PC-3 (cell line): ENCODE measurements at regions not wholly inside any gene's neighbourhood (a gene's known extent, or its start where the extent isn't known, plus 50 kb on each side); places are given as distances from the start of the nearest gene placed in this dataset.

Source experiments
- ATAC-seq: fragments of 200-7000 bp; cut with Tn5 transposase; 2 replicates; pipeline ENCODE4 v1.9.1; 2020; ENCODE audit warnings: mild to moderate bottlenecking, moderate library complexity
- BruUV-seq: library from RNA; stranded (reverse); fragments of 400-500 nt; replicated peaks from 2 replicates; lab custom pipeline; 2021; lab: Mats Ljungman, UMichigan
- CTCF ChIA-PET: fragments of 300-600 bp; sonication (Branson Sonifier 250); formaldehyde crosslinking; loops from one replicate; lab custom pipeline; 2022; ENCODE audit warnings: antibody characterized with exemption; lab: Charles Lee
- POLR2A ChIA-PET: fragments of 300-600 bp; sonication (Branson Sonifier 250); formaldehyde crosslinking; loops from one replicate; lab custom pipeline; 2022; ENCODE audit warnings: antibody characterized with exemption; ENCODE audit not compliant: unreplicated experiment; lab: Charles Lee
- DNase-seq: peaks from one replicate; pipeline ENCODE4 v3.0.0-alpha.2; 2015
- H2AFZ ChIP-seq: fragments of 300-600 bp; sonication (generic); 2 replicates; pipeline ENCODE4 v1.6.0; 2016; ENCODE audit warnings: antibody characterized with exemption, low read length
- H3F3A ChIP-seq: fragments of 300-600 bp; sonication (generic); one replicate; pipeline ENCODE4 v1.6.0; 2017; ENCODE audit warnings: antibody characterized with exemption, low read length, control low read depth, mild to moderate bottlenecking; ENCODE audit not compliant: unreplicated experiment
- H3K27ac ChIP-seq: fragments of 300-600 bp; sonication (generic); 2 replicates; pipeline ENCODE4 v1.5.1; 2016; ENCODE audit warnings: mild to moderate bottlenecking, low read length
- H3K27me3 ChIP-seq: fragments of 300-600 bp; sonication (generic); 2 replicates; pipeline ENCODE4 v1.6.1; 2016; ENCODE audit warnings: low read length, mixed read lengths
- H3K36me3 ChIP-seq: fragments of 300-600 bp; sonication (generic); 2 replicates; pipeline ENCODE4 v1.6.1; 2016; ENCODE audit warnings: low read depth, mixed run types, low read length, mixed read lengths
- H3K4me1 ChIP-seq: fragments of 300-600 bp; sonication (generic); 2 replicates; pipeline ENCODE4 v1.5.1; 2016; ENCODE audit warnings: low read length; ENCODE audit not compliant: insufficient read depth
- H3K4me2 ChIP-seq: fragments of 300-600 bp; sonication (generic); 2 replicates; pipeline ENCODE4 v1.6.0; 2016; ENCODE audit warnings: low read length
- H3K4me3 ChIP-seq: fragments of 300-600 bp; sonication (generic); 2 replicates; pipeline ENCODE4 v1.5.1; 2016; ENCODE audit warnings: mild to moderate bottlenecking, low read length, mixed read lengths
- H3K79me2 ChIP-seq: fragments of 300-600 bp; sonication (generic); 2 replicates; pipeline ENCODE4 v1.6.1; 2017; ENCODE audit warnings: low read length, mixed read lengths
- H3K9ac ChIP-seq: fragments of 300-600 bp; sonication (generic); 2 replicates; pipeline ENCODE4 v1.6.0; 2016; ENCODE audit warnings: mild to moderate bottlenecking, low read length
- H3K9me2 ChIP-seq: fragments of 300-600 bp; sonication (generic); replicated peaks from 2 replicates; pipeline ENCODE4 v1.6.1; 2016; ENCODE audit warnings: mixed run types, low read length, mixed read lengths
- H3K9me3 ChIP-seq: fragments of 300-600 bp; sonication (generic); 2 replicates; pipeline ENCODE4 v1.6.1; 2016; ENCODE audit warnings: low read length, mixed read lengths
- H4K20me1 ChIP-seq: fragments of 300-600 bp; sonication (generic); 2 replicates; pipeline ENCODE4 v1.6.1; 2016; ENCODE audit warnings: low read length, mixed read lengths
- CTCF ChIP-seq: fragments of 300-600 bp; sonication (generic); conservative IDR thresholded peaks from 2 replicates; pipeline ENCODE4 v1.5.1; 2017; ENCODE audit warnings: antibody characterized with exemption, low read depth, mild to moderate bottlenecking, low read length
- EZH2 ChIP-seq: fragments of 300-600 bp; sonication (generic); IDR thresholded peaks from one replicate; pipeline ENCODE4 v1.6.1; 2017; ENCODE audit warnings: antibody characterized with exemption, mild to moderate bottlenecking, low read length; ENCODE audit not compliant: unreplicated experiment
- EZH2phosphoT487 ChIP-seq: fragments of 300-600 bp; sonication (generic); IDR thresholded peaks from 2 replicates; pipeline ENCODE4 v1.6.1; 2018; ENCODE audit warnings: mild to moderate bottlenecking, antibody characterized with exemption, low read length, borderline replicate concordance
- intact Hi-C: fragments of 100-400 bp; cut with micrococcal nuclease; formaldehyde crosslinking; loops from 2 replicates; pipeline ENCODE4 v1.9.0; 2023

DNA sequence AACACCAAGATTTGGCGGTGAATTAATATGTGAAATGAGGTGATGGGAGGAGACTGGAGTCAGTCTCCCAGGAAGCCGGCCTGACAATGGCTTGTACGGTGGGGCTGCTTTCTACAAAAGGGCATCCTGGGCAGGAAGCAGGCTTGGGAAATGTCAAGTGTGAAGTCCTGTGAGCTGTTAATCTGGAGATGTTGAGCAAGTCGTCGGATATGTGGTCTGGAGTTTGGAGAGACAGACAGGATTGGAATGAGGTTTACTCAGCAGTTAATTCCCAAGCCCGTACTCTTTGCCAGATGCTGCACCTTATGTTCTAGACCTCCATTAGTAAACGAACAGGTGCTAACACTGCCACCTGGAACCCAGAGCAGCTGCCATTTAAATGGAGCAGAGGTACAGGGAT is 107.7 kb upstream of the FOXC1 start:
- ATAC-seq = no peak
- Histone ChIP-seq H3K4me3 (no peak overlapping the region), H3K36me3 (no peaks in the 10 kb centered on the region), H3K9me3 (no peaks in the 10 kb centered on the region), H3K27ac (no peak overlapping the region), H3K9ac (no peak overlapping the region), H3K4me2 (no peak overlapping the region), H3K9me2 (no peaks in the 10 kb centered on the region), H2AFZ (no peak overlapping the region), H3K79me2 (no peaks in the 10 kb centered on the region), H3K27me3 (peaks cover 13% of the 10 kb centered on the region; the same call in 1 of the 2 replicates), H4K20me1 (no peaks in the 10 kb centered on the region), H3F3A (no peaks in the 10 kb centered on the region), H3K4me1 (no peaks in the 10 kb centered on the region)
- intact Hi-C loops = no loop called here
- CTCF ChIA-PET = no interaction called here
- BruUV-seq = no TSS peak
- TF ChIP-seq EZH2phosphoT487 (no peak), CTCF (no peak), EZH2 (no peak)
- POLR2A ChIA-PET = no interaction called here
- DNase-seq = no peak

- intact Hi-C loops = no loop called here
- no TSS peak for BruUV-seq
- POLR2A ChIA-PET = no interaction called here
Measured at GRCh38 chr6:1503811-1504210, 105.9 kb upstream of the FOXC1 start.

More at GRCh38 chr6:1503811-1504210, 105.9 kb upstream of the FOXC1 start:
- Histone ChIP-seq H3K9me2 (no peaks in the 10 kb centered on the region), H3K4me3 (no peak overlapping the region), H3K4me2 (no peak overlapping the region), H3K36me3 (no peaks in the 10 kb centered on the region), H3K4me1 (no peaks in the 10 kb centered on the region), H2AFZ (no peak overlapping the region), H3K27ac (no peak overlapping the region), H3K27me3 (peaks cover 13% of the 10 kb centered on the region; the same call in 1 of the 2 replicates), H3K9me3 (no peaks in the 10 kb centered on the region), H4K20me1 (no peaks in the 10 kb centered on the region), H3K9ac (no peak overlapping the region), H3F3A (no peaks in the 10 kb centered on the region), H3K79me2 (no peaks in the 10 kb centered on the region)
- TF ChIP-seq EZH2 (no peak), EZH2phosphoT487 (no peak), CTCF (no peak)
- DNase-seq (no peak), ATAC-seq (no peak)
- CTCF ChIA-PET = no interaction called here
